Adipose tissue (tissue), 3 donors: ENCODE measurements at regions not wholly inside any gene's neighbourhood (a gene's known extent, or its start where the extent isn't known, plus 50 kb on each side); places are given as distances from the start of the nearest gene placed in this dataset.

Experiments used
- H3K27ac ChIP-seq: one replicate; pipeline ENCODE4 v1.5.1; 2013; ENCODE audit warnings: low read depth, low read length
- WGBS, 3 donors: extraction: QIAGEN DNeasy Blood & Tissue Kit; methylation state at CpG; one replicate each; pipeline ENCODE4 v1.1.7; 2013; 5-methylcytosine and 5-hydroxymethylcytosine counted together
- donor health status: healthy with polysubstance abuse.
- donor health status: Bipolar disorder and iron deficiency.
- donor health status: healthy.

DNA sequence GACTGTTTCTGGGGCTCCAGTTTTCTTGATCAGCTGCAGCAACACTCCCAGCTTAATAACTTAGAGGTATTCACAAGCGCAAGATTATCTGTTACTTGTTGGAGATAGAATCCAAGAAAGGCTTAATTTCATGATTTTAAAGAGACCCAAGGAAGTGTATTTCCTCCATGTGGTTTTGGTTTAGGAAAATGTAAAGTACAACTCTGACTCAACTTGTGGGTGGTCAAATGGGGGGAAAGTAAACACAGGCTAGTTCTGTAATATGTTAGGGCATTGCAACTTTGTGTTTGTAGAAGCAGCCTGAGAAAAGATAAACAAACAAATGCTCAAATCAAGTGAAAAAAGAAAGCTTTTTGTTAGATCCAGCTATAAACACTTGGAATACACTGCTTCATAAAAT, 90.1 kb upstream of the COL3A1 start:
- WGBS, 3 donors, result 74 to 93% (median 75%) methylated on average over 1 of the region's 1 CpG
- no peak overlapping the region for H3K27ac ChIP-seq

- no peak overlapping the region for H3K27ac ChIP-seq
- WGBS, 3 donors, result 79 to 88% (median 82%) methylated on average over 3 of the region's 3 CpGs
Observed at GRCh38 chr2:188884517-188884916, 89.7 kb upstream of the COL3A1 start.

DNA sequence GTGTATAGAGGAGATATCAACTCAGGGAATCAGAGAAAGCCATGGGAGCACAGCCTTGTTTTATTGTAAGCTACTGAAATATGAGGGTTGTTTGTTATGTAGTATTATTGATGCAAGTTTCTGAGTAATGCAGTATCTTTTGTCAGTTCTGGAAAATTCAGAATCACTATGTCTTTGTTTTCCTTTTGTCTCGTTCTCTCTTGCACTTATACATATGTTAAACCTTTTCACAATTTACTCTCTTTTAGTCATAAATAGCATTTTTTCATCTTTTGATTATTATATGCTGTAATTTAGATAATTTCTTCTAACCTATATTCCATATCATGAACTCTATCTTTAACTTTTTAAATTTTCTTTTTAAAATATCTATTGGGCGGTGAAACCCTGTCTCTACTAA, 85.0 kb upstream of the COL3A1 start:
- H3K27ac ChIP-seq, result no peak overlapping the region
- 93 to 97% (median 94%) methylated on average over 2 of the region's 2 CpGs for WGBS, 3 donors

DNA sequence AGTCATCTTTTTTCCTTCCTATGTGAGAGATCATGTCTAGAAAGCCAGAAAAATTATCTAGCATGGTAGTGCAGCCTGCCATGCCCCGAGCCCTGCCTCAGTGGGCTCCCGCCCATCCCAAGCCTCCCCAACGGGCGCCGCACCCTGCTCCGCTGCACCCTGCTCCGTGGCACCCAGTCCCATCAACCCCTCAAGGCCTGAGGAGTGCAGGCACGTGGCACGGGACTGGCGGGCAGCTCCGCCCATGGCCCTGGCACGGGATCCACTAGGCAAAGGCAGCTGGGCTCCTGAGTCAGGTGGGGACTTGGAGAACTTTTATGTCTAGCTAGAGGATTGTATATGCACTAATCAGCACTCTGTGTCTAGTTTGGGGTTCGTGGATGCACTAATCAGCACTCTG, 83.4 kb upstream of the COL3A1 start:
- WGBS, 3 donors, result 77 to 80% (median 80%) methylated on average over 13 of the region's 13 CpGs
- no peak overlapping the region for H3K27ac ChIP-seq

DNA sequence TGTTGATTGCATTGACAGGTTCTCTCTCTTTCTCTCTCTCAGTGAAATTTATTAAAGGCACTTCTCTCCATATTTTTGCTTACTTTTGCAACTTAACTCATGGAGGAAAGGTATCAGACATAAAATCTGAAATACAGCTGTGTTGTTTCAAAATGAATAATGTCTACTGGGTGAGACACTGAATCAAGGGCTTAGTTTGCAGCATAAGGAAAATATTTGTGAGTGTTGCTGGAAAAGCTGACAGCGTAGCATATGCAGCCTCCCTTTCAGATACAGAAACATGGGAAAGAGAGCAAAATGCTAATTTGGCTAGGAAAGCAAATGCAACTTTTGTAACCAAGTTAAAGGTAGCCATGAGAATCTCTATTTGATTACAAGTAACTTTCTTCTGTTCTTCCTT, 81.5 kb upstream of the COL3A1 start:
- 35 to 73% (median 55%) methylated on average over 1 of the region's 1 CpG for WGBS, 3 donors
- H3K27ac ChIP-seq, result no peak overlapping the region

GRCh38 chr2:188893972-188894371, 80.2 kb upstream of the COL3A1 start:
- 17 to 20% (median 18%) methylated on average over 2 of the region's 2 CpGs for WGBS, 3 donors
- no peak overlapping the region for H3K27ac ChIP-seq

GRCh38 chr2:188894979-188895378, 79.2 kb upstream of the COL3A1 start:
- H3K27ac ChIP-seq, result no peak overlapping the region

- 45 to 50% (median 47%) methylated on average over 3 of the region's 3 CpGs for WGBS, 3 donors
- H3K27ac ChIP-seq, result no peak overlapping the region
Observed at GRCh38 chr2:188897096-188897495, 77.1 kb upstream of the COL3A1 start.

- WGBS, 3 donors, result 61 to 77% (median 68%) methylated on average over 4 of the region's 4 CpGs
- H3K27ac ChIP-seq, result no peak overlapping the region
Observed at GRCh38 chr2:188898261-188898660, 75.9 kb upstream of the COL3A1 start.

- no peak overlapping the region for H3K27ac ChIP-seq
- 50 to 67% (median 54%) methylated on average over 3 of the region's 3 CpGs for WGBS, 3 donors
Observed at GRCh38 chr2:188902901-188903491, 71.2 kb upstream of the COL3A1 start.

DNA sequence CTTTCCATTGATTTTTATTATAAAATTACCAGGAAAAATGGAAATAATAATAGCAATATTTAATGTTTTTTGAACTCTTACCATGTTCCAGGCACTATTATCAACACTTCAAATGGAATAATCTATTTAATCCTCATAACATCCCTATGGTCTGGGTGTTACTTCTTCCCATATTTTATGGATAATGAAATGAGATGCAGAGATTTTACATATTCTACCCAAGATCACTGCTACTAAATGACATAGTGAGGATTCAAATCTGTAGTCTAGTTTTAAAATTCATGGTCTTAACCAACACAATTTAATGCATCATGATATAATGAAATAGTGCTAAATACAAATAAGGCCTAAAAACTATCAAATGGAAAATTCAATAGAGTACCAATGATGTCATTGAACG, 70.4 kb upstream of the COL3A1 start:
- WGBS, 3 donors, result 84 to 90% (median 89%) methylated on average over 1 of the region's 1 CpG
- no peak overlapping the region for H3K27ac ChIP-seq

- H3K27ac ChIP-seq, result no peak overlapping the region
- 77 to 99% (median 92%) methylated on average over 3 of the region's 3 CpGs for WGBS, 3 donors
Observed at GRCh38 chr2:188909036-188909435, 65.1 kb upstream of the COL3A1 start.

DNA sequence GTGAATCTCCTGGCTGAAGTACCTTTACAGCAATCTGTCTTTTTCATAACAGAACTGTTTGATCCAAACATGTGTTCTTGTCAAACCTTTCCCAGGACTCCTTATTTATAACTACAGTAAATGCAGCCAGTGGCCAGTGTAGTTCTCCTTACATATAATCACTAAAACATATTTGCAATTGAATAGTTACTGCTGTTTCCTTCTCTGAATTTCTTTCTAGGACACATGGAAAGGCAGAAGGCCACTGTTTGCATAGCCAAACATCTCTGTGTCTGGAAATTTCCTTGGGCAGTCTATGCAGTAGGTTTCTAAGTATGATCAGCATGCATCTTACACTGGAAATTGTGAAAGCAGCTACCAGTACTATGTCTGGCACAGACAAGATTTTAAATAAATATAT, 57.4 kb upstream of the COL3A1 start:
- no peak overlapping the region for H3K27ac ChIP-seq

- WGBS, 3 donors, result 81 to 87% (median 86%) methylated on average over 1 of the region's 1 CpG
- no peak overlapping the region for H3K27ac ChIP-seq
Observed at GRCh38 chr2:188917632-188918031, 56.5 kb upstream of the COL3A1 start.

DNA sequence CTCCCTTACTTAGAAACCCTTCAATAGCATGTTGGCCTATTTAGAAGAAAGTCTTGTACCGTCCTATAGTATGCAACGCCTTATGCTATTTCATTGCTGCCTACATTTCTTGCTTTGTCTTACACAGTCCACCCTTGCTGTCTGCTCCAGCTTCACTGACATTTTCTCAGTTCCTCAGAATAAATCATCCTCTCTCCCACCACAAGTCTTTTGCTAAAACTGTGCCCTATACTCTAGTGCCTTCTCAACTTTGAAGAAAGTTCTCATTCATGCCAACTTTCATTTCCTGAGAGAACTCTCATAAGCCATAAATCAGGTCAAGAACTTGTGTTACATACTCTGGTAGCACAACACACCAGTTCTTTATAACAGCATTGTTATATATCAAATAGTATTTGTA, 54.3 kb upstream of the COL3A1 start:
- H3K27ac ChIP-seq, result no peak overlapping the region
- 59 to 80% (median 65%) methylated on average over 2 of the region's 2 CpGs for WGBS, 3 donors

DNA sequence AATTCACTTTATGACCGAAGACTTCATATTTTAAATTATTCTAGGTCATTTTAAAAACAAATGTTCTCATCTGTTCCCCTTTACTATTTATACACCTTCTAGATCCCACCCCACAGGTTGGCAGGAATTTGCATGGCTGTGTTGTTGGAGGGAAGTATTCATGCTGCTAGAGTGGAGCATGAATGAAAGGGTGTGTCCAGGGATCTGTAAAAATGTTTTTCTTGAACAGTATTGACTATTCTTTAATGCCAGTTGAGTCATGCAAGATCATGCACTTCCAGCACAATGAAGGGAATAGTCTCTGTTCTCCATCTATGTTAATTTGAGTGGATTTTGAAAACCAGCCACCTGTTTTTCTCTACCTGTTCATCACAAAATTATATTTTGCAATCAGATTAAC, 52.0 kb upstream of the COL3A1 start:
- no peak overlapping the region for H3K27ac ChIP-seq
- 53 to 96% (median 91%) methylated on average over 1 of the region's 1 CpG for WGBS, 3 donors
